IPS-18a (cell line): ENCODE measurements at regions not wholly inside any gene's neighbourhood (a gene's known extent, or its start where the extent isn't known, plus 50 kb on each side); places are given as distances from the start of the nearest gene placed in this dataset.
"Not testable (repeated sequence)": the region's sequence is repeated elsewhere in the genome, so short reads cannot be mapped to it uniquely, and the experiment has no call there.

Experiments used
- H3K27ac ChIP-seq: one replicate; pipeline ENCODE4 v1.5.1; 2013; ENCODE audit warnings: low read length
- H3K27me3 ChIP-seq: one replicate; pipeline ENCODE4 v1.6.1; 2013; ENCODE audit warnings: mild to moderate bottlenecking, low read length; ENCODE audit not compliant: control insufficient read depth, insufficient read depth
- H3K36me3 ChIP-seq: one replicate; pipeline ENCODE4 v1.6.1; 2013; ENCODE audit warnings: low read depth, low read length; ENCODE audit not compliant: control insufficient read depth
- H3K4me1 ChIP-seq: one replicate; pipeline ENCODE4 v1.6.1; 2013; ENCODE audit warnings: low read depth, low read length; ENCODE audit not compliant: control insufficient read depth
- H3K4me3 ChIP-seq: one replicate; pipeline ENCODE4 v1.5.1; 2013; ENCODE audit warnings: low read length
- H3K9ac ChIP-seq: one replicate; pipeline ENCODE4 v1.6.1; 2013; ENCODE audit warnings: mild to moderate bottlenecking, low read length, moderate library complexity
- H3K9me3 ChIP-seq: one replicate; pipeline ENCODE4 v1.6.1; 2013; ENCODE audit warnings: low read depth, low read length; ENCODE audit not compliant: control insufficient read depth

DNA sequence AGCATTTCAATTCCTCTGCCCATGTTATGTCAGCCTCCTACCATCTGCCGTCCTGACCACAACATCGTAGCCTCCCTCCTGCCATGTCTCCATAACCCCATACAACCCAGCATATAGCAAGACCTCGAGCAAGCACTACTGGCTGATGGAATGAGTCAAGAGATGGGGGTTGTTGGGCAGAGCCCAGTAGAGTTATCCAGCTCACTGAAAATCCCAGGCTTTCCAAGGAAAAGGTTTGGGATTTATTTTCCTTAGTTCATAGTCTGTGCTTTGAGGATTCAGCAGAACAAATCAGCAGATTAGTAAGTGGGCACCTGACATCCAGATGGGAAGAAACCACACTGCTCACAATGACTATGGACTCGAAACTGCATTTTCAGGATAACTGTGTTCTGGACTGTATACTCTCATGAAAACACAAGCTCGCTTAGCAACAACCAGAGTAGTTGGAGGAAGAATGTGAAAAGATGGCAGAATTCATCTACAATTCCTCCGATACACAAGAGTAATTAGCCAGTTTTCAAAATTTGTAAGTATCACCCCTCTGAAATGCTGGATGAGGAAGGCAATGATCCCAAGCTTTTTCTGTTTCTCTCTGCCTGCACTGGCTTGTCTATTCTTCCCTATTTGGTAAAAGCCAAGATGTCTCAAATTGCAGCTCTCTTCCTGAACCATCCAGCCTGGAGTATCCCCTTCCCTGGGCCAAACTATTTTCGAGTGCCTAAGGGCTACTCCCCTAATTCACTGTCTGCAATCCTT lies 186.2 kb upstream of the TBL1X start:
- H3K36me3 ChIP-seq = no peaks in the 10 kb centered on the region
- H3K9ac ChIP-seq = no peak overlapping the region
- no peaks in the 10 kb centered on the region for H3K9me3 ChIP-seq
- H3K4me3 ChIP-seq = no peak overlapping the region
- peaks cover 13% of the 10 kb centered on the region for H3K4me1 ChIP-seq
- H3K27me3 ChIP-seq = no peaks in the 10 kb centered on the region
- H3K27ac ChIP-seq = no peak overlapping the region

DNA sequence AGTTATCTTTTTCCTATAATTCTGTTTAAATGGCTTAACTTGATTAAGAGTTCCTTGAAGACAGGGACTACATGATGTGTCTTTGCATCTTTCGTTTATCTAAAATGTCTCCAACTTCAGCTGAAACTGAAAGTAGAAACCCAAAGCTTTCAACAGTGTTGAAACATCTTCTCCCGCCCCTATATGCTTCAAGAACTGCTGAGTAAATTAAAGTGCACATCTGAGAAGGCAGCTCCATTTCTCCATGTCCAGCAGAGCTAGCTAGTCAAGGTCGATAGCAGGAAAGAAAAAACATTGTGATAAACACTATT lies 185.7 kb upstream of the TBL1X start:
- Histone ChIP-seq H3K9ac (no peak overlapping the region), H3K4me1 (peaks cover 13% of the 10 kb centered on the region), H3K9me3 (no peaks in the 10 kb centered on the region), H3K4me3 (no peak overlapping the region), H3K27me3 (no peaks in the 10 kb centered on the region), H3K36me3 (no peaks in the 10 kb centered on the region), H3K27ac (no peak overlapping the region)

DNA sequence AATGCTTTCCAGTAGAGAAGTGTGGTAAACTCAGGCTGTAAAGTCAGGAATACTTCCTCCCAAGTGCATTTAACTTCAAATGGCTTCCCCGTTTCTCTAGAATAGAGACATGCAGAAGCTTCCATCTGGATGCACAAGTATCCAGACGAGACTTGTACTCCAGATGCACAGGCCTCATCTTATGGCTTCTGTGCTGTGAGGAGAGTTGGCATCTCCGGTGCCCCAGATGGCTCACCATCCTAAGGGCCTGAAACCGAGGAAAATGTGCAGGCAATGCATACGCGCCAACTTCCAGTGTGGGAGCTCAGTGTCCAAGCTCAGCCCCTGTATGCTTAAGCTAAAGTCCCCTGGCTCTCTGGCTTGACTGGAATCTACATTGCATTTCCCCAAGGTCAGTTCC lies 184.0 kb upstream of the TBL1X start:
- H3K4me1 ChIP-seq = peaks cover 13% of the 10 kb centered on the region
- H3K9me3 ChIP-seq = no peaks in the 10 kb centered on the region
- H3K36me3 ChIP-seq = no peaks in the 10 kb centered on the region
- no peak overlapping the region for H3K27ac ChIP-seq
- H3K9ac ChIP-seq = no peak overlapping the region
- no peak overlapping the region for H3K4me3 ChIP-seq
- H3K27me3 ChIP-seq = no peaks in the 10 kb centered on the region

DNA sequence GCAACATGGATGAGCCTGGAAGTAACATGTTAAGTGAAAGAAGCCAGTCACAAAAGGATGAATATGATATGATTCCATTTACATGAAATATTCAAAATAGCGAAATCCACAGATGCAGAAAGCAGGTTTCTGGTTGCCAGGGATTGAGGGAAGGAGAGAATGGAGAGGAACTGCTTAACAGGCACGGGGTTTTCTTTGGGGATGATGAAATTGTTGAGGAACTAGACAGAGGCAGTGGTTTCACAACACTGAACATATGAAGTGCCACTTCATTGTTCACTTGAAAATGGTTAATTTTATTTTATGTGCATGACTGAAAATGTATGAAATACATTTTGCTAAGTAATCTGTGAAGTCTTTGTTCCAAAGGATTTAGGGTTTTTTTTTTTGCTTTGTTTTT lies 182.5 kb upstream of the TBL1X start:
- Histone ChIP-seq H3K4me3 (no peak overlapping the region), H3K4me1 (peaks cover 13% of the 10 kb centered on the region), H3K9me3 (no peaks in the 10 kb centered on the region), H3K36me3 (no peaks in the 10 kb centered on the region), H3K9ac (no peak overlapping the region), H3K27me3 (no peaks in the 10 kb centered on the region), H3K27ac (no peak overlapping the region)

DNA sequence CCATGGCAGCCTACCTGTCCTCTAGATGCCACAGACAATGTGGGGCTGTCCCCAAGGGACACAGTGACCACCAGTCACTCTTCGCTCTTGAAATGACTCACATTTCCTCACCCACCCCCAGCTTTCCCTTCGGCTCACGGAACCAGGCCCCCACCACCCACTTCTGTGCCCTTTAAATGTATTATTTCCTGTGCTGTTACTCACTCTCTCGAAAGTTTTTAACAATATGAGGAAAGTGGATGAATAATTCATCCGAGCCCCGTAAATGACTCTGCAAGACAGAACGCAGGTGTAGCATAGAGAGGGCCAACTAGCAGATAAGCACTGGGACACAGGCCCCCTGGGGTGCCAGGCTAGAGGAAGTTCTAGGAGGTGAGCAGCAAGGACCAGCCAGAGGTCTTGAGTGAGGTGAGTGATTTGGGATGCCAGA lies 179.5 kb upstream of the TBL1X start:
- Histone ChIP-seq H3K9me3 (no peaks in the 10 kb centered on the region), H3K4me1 (peaks cover 6% of the 10 kb centered on the region), H3K27ac (no peak overlapping the region), H3K36me3 (no peaks in the 10 kb centered on the region), H3K27me3 (peaks cover 6% of the 10 kb centered on the region), H3K9ac (no peak overlapping the region), H3K4me3 (no peak overlapping the region)

DNA sequence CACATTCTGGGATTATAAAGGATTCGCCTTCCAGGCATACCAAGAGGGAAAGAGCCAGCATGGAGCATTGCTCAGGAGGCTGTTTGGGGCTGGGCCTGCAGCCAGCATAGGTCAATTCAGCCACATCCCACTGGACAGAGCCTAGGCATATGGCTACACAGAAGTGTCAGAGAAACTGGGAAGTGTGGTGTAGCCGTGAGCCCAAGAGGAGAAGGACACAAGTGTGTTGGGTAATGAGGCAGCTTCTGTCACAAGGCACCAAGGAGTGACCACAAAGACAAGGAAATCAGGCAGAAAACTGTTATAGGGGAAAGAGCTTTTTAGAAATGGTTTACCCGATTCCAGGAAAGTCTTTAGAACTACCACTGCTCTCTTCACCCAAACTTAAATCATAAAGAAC lies 178.6 kb upstream of the TBL1X start:
- H3K4me3 ChIP-seq = no peak overlapping the region
- peaks cover 13% of the 10 kb centered on the region for H3K4me1 ChIP-seq
- no peak overlapping the region for H3K27ac ChIP-seq

DNA sequence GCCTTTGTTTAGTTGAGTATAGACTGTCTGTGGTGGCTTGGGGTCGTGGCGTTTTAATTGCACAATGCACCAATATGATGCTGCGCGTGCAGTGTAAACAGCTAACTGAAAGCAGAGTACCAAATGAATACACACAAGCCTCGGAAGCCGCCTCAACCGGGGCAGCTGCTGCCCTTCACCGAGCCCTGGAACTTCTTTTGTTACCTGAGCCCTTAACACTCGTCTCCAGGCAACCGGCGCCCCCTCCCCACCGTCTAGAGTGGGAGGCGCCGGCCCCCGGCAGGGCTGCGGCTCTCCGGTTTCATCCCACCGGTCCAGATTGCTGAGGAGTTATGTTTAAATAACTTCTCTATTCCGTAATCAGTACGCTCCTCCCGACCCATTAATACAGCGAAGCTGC lies 173.2 kb upstream of the TBL1X start:
- peaks cover 37% of the 10 kb centered on the region for H3K4me1 ChIP-seq
- peaks cover 47% of the 10 kb centered on the region for H3K27me3 ChIP-seq
- H3K9me3 ChIP-seq = no peaks in the 10 kb centered on the region
- peak overlapping the region; percentile 43 for H3K4me3 ChIP-seq
- H3K27ac ChIP-seq = no peak overlapping the region
- no peak overlapping the region for H3K9ac ChIP-seq
- H3K36me3 ChIP-seq = no peaks in the 10 kb centered on the region

More for the DNA sequence above, 178.6 kb upstream of the TBL1X start:
- no peak overlapping the region for H3K9ac ChIP-seq
- H3K36me3 ChIP-seq = no peaks in the 10 kb centered on the region
- H3K27me3 ChIP-seq = peaks cover 6% of the 10 kb centered on the region
- H3K9me3 ChIP-seq = no peaks in the 10 kb centered on the region

DNA sequence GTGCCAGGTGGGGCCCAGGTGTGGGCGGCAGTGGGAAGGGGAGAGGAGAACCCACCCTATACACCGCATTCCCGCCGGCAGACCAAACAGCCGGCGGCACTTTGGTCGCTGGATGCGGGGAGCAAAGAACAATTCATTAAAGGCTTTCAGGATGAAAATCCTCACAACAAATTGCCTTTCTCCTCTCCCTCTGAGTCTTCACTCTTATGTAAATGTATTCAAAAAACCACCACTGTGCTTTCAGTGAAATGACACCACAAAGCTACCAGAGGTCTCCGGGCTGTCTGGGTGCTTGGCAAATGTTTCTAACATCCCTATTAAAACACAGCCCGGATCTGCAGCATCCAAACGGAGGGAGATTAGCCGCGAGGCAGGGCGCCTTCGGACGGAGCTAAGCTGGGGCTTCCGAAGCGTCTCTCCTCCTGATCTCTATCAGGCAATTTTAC lies 171.8 kb upstream of the TBL1X start:
- Histone ChIP-seq H3K27ac (no peak overlapping the region), H3K36me3 (no peaks in the 10 kb centered on the region), H3K4me1 (peaks cover 37% of the 10 kb centered on the region), H3K9me3 (no peaks in the 10 kb centered on the region), H3K4me3 (peak overlapping the region; percentile 43), H3K27me3 (peaks cover 47% of the 10 kb centered on the region), H3K9ac (no peak overlapping the region)

DNA sequence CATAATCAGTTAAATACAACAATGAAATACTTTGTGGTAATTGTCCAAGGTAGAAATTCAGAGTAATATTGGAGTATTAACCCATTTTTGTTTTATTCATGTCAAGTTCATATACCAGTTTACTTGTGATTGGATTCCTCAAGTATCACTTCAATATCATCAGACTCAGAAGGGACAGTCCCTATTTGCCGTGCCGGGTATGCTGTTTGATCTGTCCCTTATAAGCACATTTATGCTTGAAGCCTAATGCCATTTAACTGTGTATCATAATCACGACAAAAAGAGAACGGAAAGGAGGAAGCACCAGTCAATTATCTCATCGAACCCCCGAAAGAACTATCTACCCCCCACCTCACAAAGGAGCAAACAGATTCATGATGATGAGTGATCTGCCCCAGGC lies 171.0 kb upstream of the TBL1X start:
- Histone ChIP-seq H3K27ac (no peak overlapping the region), H3K4me1 (peaks cover 37% of the 10 kb centered on the region), H3K9ac (no peak overlapping the region), H3K4me3 (peak overlapping the region; percentile 24), H3K9me3 (no peaks in the 10 kb centered on the region), H3K27me3 (peaks cover 47% of the 10 kb centered on the region), H3K36me3 (no peaks in the 10 kb centered on the region)

DNA sequence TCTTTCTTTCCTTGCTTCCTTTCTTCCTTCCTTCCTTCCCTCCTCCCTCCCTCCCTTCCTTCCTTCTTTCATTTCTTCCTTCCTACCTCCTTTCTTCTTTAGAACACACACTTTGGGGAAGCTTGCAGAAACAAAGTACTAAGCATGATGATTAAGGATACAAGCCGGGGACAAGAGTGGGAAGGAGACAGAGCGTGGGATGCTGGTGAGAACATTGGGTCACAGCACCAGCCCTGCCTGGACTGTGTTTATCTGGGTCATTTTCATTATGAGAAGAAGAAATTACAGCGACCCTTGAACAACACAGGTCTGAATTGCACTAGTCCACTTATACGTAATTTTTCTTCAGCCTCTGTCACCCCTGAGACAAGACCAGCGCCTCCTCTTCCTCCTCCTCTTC lies 169.3 kb upstream of the TBL1X start:
- no peak overlapping the region for H3K27ac ChIP-seq
- no peaks in the 10 kb centered on the region for H3K36me3 ChIP-seq
- no peak overlapping the region for H3K9ac ChIP-seq
- H3K4me1 ChIP-seq = peaks cover 29% of the 10 kb centered on the region
- no peak overlapping the region for H3K4me3 ChIP-seq
- peaks cover 41% of the 10 kb centered on the region for H3K27me3 ChIP-seq
- no peaks in the 10 kb centered on the region for H3K9me3 ChIP-seq

DNA sequence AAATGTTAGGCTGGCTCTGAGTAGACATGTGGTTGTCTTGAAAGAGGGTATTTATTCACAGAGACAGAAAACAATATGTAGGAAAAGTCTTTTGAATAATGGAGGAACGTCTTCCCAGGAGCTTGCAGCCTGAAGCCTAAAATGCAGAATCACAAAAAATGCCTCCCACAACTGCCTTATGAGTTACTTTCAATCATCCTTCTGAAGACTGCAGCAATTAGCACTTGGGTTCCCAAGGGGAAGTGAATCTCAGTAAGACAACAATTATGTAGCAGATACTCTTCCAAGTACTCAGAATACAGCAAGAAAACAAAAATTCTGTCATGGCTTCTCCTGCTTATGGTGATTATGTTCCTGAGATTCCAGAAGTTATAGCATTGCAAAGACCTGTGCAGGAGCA lies 166.6 kb upstream of the TBL1X start:
- Histone ChIP-seq H3K27me3 (peaks cover 34% of the 10 kb centered on the region), H3K36me3 (no peaks in the 10 kb centered on the region), H3K4me3 (no peak overlapping the region), H3K9me3 (no peaks in the 10 kb centered on the region), H3K4me1 (peaks cover 12% of the 10 kb centered on the region), H3K9ac (no peak overlapping the region), H3K27ac (no peak overlapping the region)

DNA sequence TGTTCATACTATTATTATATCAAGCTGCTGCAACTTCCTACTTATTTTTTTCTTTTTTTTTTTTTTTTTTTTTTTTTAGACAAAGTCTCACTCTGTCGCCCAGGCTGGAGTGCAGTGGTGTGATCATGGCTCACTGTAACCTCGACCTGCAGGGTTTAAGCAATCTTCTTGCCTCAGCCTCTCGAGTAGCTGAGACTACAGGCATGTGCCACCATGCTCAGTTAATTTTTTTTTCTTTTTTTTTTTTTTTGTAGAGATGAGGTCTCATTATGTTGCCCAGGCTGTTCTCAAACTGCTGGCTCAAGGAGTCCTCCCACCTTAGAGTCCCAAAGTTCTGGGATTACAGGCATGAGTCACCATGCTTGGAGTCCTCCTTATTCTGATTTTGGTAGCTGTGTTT lies 165.2 kb upstream of the TBL1X start:
- not testable (repeated sequence) for H3K27ac ChIP-seq, H3K9ac ChIP-seq, H3K4me3 ChIP-seq, H3K4me1 ChIP-seq, H3K36me3 ChIP-seq, H3K9me3 ChIP-seq
- peaks cover 19% of the 10 kb centered on the region for H3K27me3 ChIP-seq
